Hematopoietic multipotent progenitor cell treated with erythropoietin and hydrocortisone succinate and interleukin-3 and kit ligand, for 15 days (in vitro differentiated cells): ENCODE measurements at regions not wholly inside any gene's neighbourhood (a gene's known extent, or its start where the extent isn't known, plus 50 kb on each side); places are given as distances from the start of the nearest gene placed in this dataset.
"Not testable (repeated sequence)": the region's sequence is repeated elsewhere in the genome, so short reads cannot be mapped to it uniquely, and the experiment has no call there.

Experiments
- DNase-seq: peaks from one replicate; pipeline ENCODE4 v3.0.0-alpha.2; 2015; ENCODE audit warnings: low spot score

- no peak for DNase-seq
These were observed 908.6 kb upstream of the MDGA2 start for GRCh38 chr14:48584031-48584430.

DNA sequence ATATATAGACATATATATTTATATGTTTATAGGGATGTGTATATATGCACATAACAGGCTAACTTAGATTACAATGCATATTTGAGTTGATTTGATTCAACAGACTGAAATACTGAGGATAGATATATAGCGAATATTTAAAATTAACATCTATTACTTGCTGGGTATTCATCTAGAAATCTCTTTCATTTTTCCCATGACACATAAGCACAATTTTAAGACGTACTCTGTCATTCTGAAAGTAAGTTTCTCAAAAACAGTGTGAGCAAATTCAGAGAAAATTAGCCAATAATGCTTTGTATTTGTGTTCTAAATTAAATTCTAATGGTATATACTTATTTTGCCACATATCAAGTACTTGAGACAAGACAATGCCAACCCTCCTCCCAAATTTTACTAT lies 907.5 kb upstream of the MDGA2 start:
- DNase-seq: no peak

DNA sequence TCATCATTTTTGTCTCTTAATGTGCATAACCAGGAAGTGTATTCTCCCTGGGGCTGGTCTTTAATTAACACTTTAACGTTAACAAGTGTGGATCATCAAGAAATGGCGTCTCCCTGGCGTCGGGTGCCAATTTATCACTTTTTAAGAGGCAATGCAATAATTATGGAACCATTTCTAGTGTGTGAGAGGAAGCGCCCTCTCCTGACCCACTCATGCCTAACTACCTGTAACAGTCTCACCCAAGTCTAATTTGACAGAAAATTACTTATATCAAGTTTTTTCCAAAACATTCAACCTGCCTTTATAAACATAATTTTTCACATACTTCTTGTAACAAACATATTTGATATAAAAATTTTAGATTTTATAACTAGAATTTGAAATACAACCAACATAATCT lies 905.3 kb upstream of the MDGA2 start:
- no peak for DNase-seq

GRCh38 chr14:48575772-48576171 lies 900.4 kb upstream of the MDGA2 start:
- no peak for DNase-seq

- no peak for DNase-seq
These were observed 893.3 kb upstream of the MDGA2 start for GRCh38 chr14:48568688-48569087.

- no peak for DNase-seq
These were observed 892.8 kb upstream of the MDGA2 start for GRCh38 chr14:48568252-48568651.

DNA sequence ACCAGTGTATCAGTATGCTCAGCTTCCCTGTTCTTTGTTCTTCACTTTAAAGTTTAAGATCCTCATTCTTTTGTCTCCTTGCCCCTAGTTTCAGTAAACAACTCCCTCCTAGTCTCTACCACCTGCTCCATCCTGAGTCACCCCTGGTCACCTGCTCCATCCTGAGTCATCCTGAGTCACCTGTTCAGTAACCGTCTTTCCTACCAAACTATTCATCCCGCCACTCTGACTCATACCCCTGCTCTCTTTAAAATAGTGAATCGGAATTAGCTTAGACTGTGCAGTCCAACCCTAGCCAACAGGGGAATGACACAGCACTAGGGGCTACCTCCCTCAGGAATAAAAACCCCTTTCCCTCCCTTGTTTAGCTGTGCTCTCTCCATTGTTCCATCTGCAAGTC lies 888.1 kb upstream of the MDGA2 start:
- no peak for DNase-seq

DNA sequence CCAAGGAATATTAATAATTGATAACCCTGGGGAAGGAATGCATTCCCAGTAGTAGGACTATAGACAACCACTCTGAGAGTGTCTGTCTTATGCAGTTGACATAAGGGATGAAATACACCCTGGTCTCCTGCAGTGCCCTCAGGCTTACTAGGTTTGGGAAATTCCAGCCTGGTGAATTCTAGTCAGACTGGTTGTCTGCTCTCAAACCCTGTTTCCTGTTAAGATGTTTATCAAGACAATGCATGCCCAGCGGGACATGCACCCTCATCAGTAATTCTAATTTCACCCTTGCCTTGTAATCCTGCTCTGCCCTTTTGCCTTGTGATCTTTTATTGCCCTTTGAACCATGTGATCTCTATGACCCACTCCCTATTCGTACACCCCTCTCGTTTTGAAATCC lies 886.0 kb upstream of the MDGA2 start:
- DNase-seq: not testable (repeated sequence)

GRCh38 chr14:48560421-48560820 lies 885.0 kb upstream of the MDGA2 start:
- DNase-seq: no peak

DNA sequence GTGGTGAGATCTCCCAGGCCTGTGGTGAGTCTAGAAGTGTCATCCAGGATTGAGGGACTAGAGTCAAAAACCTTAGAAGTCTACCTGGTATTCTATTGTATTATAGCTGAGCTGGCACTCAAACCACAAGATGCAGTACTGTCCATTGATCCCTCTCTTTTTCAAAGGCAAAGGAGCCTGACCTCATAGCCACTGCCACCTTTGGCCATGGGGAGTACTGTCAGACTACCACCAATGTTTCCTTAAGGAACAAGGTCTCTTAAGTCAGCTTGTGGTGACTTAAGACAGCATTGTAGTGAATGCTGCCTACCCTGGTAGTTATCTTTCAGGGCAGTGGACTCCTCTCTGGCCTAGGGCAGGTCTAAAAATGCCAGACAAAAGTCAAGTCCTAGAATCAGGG lies 878.0 kb upstream of the MDGA2 start:
- DNase-seq: no peak

DNA sequence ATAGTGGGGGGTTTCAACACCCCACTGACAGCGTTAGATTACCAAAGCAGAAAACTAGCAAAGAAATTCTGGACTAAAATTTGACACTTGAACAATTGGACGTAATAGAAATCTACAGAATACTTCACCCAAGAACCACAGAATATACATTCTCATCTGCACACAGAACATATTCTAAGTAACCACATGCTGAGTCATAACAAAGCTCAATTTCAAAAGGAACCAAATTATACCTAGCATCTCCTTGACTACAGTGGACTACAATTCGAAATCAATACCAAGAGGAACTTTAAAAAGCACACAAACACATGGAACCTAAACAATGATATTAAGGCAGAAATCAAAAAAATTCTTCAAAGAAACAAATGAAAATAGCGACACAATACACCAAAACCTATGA lies 871.6 kb upstream of the MDGA2 start:
- no peak for DNase-seq

DNA sequence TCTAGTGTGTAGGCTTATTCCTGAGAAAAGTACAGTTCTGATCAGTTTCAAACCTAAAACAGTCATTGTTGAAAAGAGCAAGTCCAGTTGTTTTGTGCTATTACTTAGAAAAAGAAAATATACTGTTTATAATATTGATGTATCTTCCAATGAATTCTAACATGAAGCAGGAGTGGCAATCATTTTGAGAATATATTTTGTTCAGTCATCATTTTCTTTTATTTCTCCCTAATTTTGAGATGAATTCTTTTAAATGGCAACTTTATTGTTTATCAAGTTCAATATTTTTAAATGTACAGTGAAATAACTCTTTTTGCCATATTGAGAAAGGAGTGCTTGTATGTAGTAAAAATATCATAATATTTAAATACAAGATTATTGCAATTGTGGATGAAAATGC lies 862.2 kb upstream of the MDGA2 start:
- no peak for DNase-seq

- no peak for DNase-seq
These were observed 860.9 kb upstream of the MDGA2 start for GRCh38 chr14:48536318-48536717.

DNA sequence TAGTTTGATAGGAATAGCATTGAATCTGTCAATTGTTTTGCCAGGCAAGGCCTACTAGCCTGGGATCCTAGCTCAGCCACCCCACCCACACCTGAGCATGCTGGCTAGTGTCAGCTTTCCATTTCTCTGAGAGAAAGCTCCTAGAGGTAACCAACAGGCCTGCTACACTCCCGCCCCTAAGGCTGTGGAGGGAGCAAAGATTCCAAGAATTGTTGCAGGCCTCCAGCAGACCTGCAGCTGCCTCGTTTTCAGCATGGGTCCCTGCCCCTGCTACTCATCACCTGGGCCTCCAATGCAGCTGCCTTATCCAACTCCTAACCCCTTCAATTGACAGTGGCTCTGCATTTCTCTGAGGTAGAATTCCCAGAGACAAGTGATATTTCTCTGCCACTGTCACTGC lies 852.4 kb upstream of the MDGA2 start:
- no peak for DNase-seq

GRCh38 chr14:48526307-48526706 lies 850.9 kb upstream of the MDGA2 start:
- no peak for DNase-seq

- DNase-seq: no peak
These were observed 829.5 kb upstream of the MDGA2 start for GRCh38 chr14:48504921-48505320.

GRCh38 chr14:48490756-48491155 lies 815.4 kb upstream of the MDGA2 start:
- no peak for DNase-seq

GRCh38 chr14:48473944-48474343 lies 798.5 kb upstream of the MDGA2 start:
- no peak for DNase-seq

GRCh38 chr14:48456051-48456450 lies 780.6 kb upstream of the MDGA2 start:
- DNase-seq: no peak

DNA sequence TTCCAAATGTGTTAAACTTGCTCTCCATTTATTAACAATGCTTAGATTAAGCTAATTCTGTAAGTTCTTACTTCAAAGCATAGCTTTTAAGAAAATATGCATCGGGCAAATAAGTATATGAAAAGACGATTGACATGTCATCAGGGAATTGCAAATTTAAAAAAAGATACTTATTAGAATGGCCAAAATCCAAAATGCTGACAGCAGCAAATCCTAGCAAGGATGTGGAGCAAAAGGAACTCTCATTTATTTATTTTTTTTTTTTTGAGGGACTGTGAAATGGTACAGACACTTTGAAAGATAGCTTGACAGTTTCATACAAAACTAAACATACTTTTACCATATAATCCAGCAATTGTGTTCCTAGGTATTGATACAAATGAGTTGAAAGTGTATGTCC lies 779.5 kb upstream of the MDGA2 start:
- DNase-seq: no peak

- no peak for DNase-seq
These were observed 777.1 kb upstream of the MDGA2 start for GRCh38 chr14:48452437-48452995.

- no peak for DNase-seq
These were observed 759.8 kb upstream of the MDGA2 start for GRCh38 chr14:48435221-48435620.

DNA sequence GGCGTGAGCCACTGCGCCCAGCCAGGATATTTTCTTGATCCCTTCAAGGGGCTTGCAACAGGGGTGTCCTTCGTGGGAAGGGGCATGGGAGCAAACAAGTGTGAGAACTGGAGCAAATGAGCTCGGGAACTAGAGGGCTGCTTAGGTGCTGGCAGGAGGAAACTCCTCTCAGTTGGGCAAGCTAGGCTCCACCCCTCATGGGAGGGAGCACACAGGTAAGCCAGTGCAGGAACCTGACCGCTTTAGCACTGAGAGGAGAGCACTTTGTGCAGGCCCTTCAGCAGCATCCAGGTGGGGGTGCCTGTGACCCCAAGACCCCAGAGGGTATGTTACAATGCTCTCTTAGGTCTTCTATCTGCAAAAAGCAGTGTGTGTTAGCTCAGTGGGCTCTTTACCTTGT lies 755.4 kb upstream of the MDGA2 start:
- DNase-seq: no peak

DNA sequence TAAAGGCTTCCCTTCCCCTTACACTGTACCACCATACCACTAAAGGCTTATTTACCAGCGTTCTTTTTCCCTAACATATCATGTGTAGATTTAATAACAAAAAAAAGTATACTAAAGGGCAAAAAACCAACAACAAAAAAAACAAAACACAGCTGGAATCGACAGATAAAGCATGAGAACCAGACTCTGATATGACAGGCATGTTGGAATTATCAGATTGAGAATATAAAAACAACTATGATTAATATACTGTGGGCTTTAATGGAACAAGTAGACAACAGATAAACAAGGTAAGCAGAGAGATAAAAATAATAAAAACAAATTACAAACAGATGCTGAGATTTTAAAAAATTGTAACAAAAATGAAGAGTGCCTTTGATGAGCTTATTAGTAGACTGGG lies 754.1 kb upstream of the MDGA2 start:
- no peak for DNase-seq
